Gastrocnemius medialis (tissue), 4 donors: ENCODE measurements at regions not wholly inside any gene's neighbourhood (a gene's known extent, or its start where the extent isn't known, plus 50 kb on each side); places are given as distances from the start of the nearest gene placed in this dataset.

Experiments
- POLR2A ChIP-seq, 2 donors: fragments of 450-650 bp; IDR thresholded peaks; one replicate each; pipeline ENCODE4 v1.6.1; 2017; ENCODE audit warnings: antibody characterized with exemption in 2 of 2, mild to moderate bottlenecking in 2 of 2, moderate library complexity in 2 of 2
- TF ChIP-seq, protein P1 (sequence below), 5 experiments: fragments of 450-650 bp in 3 of 5; fragments of 200-600 bp in 2 of 5; sonication (generic) in 2 of 5; IDR thresholded peaks in 4 of 5; conservative IDR thresholded peaks in 1 of 5; 1 replicate in 4 of 5; 2 replicates in 1 of 5; pipeline ENCODE4 v1.5.1; 2016 to 2019; ENCODE audit warnings: antibody characterized with exemption in 5 of 5, mild to moderate bottlenecking in 3 of 5, moderate library complexity in 3 of 5

DNA sequence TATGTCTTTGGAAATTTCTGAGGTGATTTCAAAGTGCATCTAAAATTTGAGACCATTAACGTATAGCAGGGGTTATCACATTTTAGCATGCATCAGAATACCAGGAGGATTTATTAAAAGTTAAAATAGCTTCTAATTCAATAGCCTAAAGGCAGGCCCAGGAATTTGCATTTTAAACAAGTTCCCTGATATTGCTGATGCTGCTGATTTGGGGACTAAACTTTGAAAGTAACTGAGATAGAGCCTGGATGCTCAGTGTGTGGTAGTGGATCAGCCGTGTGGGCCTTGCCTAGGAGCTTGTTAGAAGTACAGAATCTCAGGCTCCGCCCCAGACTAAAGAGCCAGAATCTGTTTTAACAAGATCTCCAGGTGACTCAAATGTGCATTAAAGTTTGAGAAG is 375.0 kb upstream of the FBXO33 start:
- TF ChIP-seq, protein P1, sequence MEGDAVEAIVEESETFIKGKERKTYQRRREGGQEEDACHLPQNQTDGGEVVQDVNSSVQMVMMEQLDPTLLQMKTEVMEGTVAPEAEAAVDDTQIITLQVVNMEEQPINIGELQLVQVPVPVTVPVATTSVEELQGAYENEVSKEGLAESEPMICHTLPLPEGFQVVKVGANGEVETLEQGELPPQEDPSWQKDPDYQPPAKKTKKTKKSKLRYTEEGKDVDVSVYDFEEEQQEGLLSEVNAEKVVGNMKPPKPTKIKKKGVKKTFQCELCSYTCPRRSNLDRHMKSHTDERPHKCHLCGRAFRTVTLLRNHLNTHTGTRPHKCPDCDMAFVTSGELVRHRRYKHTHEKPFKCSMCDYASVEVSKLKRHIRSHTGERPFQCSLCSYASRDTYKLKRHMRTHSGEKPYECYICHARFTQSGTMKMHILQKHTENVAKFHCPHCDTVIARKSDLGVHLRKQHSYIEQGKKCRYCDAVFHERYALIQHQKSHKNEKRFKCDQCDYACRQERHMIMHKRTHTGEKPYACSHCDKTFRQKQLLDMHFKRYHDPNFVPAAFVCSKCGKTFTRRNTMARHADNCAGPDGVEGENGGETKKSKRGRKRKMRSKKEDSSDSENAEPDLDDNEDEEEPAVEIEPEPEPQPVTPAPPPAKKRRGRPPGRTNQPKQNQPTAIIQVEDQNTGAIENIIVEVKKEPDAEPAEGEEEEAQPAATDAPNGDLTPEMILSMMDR (IDR thresholded peaks at IDR 0.05 in 4 of 5, conservative IDR thresholded peaks at IDR 0.05 in 1 of 5) = no peak
- no peak for TF ChIP-seq POLR2A (IDR thresholded peaks at IDR 0.05)
